ENCODE measurements at regions not wholly inside any gene's neighbourhood (a gene's known extent, or its start where the extent isn't known, plus 50 kb on each side); places are given as distances from the start of the nearest gene placed in this dataset.

DNA sequence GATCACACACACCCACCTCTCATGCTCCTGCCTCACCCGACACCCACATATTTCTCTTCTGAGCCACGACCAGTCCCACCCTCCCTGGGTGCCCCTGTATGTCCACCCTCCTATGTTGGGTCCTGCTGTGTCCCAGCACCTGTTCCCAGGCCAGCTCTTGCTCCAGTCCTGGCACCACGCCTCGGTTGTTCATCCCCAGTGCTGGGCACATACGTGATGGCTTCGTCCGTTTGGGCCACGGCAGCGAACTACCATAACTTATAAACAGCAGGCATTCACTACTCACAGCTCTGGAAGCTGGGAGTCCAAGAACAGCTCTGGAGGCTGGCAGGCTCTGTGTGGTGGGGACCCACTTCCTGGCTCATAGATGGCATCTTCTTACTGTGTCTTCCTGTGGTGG is 116.9 kb downstream of the BRD1 start:
- TF ChIP-seq, protein P1, sequence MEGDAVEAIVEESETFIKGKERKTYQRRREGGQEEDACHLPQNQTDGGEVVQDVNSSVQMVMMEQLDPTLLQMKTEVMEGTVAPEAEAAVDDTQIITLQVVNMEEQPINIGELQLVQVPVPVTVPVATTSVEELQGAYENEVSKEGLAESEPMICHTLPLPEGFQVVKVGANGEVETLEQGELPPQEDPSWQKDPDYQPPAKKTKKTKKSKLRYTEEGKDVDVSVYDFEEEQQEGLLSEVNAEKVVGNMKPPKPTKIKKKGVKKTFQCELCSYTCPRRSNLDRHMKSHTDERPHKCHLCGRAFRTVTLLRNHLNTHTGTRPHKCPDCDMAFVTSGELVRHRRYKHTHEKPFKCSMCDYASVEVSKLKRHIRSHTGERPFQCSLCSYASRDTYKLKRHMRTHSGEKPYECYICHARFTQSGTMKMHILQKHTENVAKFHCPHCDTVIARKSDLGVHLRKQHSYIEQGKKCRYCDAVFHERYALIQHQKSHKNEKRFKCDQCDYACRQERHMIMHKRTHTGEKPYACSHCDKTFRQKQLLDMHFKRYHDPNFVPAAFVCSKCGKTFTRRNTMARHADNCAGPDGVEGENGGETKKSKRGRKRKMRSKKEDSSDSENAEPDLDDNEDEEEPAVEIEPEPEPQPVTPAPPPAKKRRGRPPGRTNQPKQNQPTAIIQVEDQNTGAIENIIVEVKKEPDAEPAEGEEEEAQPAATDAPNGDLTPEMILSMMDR (IDR thresholded peaks at IDR 0.05), result no peak
- TF ChIP-seq, protein P2, sequence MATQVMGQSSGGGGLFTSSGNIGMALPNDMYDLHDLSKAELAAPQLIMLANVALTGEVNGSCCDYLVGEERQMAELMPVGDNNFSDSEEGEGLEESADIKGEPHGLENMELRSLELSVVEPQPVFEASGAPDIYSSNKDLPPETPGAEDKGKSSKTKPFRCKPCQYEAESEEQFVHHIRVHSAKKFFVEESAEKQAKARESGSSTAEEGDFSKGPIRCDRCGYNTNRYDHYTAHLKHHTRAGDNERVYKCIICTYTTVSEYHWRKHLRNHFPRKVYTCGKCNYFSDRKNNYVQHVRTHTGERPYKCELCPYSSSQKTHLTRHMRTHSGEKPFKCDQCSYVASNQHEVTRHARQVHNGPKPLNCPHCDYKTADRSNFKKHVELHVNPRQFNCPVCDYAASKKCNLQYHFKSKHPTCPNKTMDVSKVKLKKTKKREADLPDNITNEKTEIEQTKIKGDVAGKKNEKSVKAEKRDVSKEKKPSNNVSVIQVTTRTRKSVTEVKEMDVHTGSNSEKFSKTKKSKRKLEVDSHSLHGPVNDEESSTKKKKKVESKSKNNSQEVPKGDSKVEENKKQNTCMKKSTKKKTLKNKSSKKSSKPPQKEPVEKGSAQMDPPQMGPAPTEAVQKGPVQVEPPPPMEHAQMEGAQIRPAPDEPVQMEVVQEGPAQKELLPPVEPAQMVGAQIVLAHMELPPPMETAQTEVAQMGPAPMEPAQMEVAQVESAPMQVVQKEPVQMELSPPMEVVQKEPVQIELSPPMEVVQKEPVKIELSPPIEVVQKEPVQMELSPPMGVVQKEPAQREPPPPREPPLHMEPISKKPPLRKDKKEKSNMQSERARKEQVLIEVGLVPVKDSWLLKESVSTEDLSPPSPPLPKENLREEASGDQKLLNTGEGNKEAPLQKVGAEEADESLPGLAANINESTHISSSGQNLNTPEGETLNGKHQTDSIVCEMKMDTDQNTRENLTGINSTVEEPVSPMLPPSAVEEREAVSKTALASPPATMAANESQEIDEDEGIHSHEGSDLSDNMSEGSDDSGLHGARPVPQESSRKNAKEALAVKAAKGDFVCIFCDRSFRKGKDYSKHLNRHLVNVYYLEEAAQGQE (IDR thresholded peaks at IDR 0.05; ENCODE audit: insufficient read depth in 1 of 2, low read depth in 2 of 2, low read length in 1 of 2), result no peak

Data from Panc1 (cell line).